Neural cell (in vitro differentiated cells): ENCODE measurements at regions not wholly inside any gene's neighbourhood (a gene's known extent, or its start where the extent isn't known, plus 50 kb on each side); places are given as distances from the start of the nearest gene placed in this dataset.

Source experiments
- CTCF ChIP-seq: fragments of 450-650 bp; IDR thresholded peaks from 2 replicates; pipeline ENCODE4 v1.5.1; 2014; ENCODE audit warnings: antibody characterized with exemption, mild to moderate bottlenecking, moderate library complexity; ENCODE audit not compliant: poor library complexity, severe bottlenecking
- EZH2 ChIP-seq: fragments of 200-600, 300-800 bp; shearing (Covaris generic), sonication (generic); IDR thresholded peaks from 2 replicates; pipeline ENCODE4 v1.6.1; 2014; ENCODE audit warnings: antibody characterized with exemption, low read length, borderline replicate concordance, mild to moderate bottlenecking; ENCODE audit not compliant: insufficient read depth, poor library complexity, severe bottlenecking
- POLR2AphosphoS5 ChIP-seq: IDR thresholded peaks from 2 replicates; pipeline ENCODE4 v1.6.1; 2012

- TF ChIP-seq EZH2 (no peak), CTCF (no peak), POLR2AphosphoS5 (no peak)
Measured at GRCh38 chr3:96259299-96259698, 555.1 kb upstream of the EPHA6 start.
